Adrenal gland (tissue), 9 donors: ENCODE measurements at regions not wholly inside any gene's neighbourhood (a gene's known extent, or its start where the extent isn't known, plus 50 kb on each side); places are given as distances from the start of the nearest gene placed in this dataset.

Experiments used
- DNase-seq, 7 donors: peaks; one replicate each; pipeline ENCODE4 v3.0.0-alpha.2; 2019 to 2020
- H3K27ac ChIP-seq, 5 donors: fragments of 200-600 bp; sonication (generic) in 4 of 5; 1 replicate in 3 of 5; 2 replicates in 2 of 5; pipeline versions ENCODE4 v1.5.1 to v1.8.0; 2016 to 2020; ENCODE audit warnings: mild to moderate bottlenecking in 1 of 5
- H3K27me3 ChIP-seq: fragments of 200-600 bp; 2 replicates; pipeline ENCODE4 v1.8.0; 2021
- H3K36me3 ChIP-seq, 2 donors: fragments of 200-600 bp; replicated peaks in 1 of 2; 1 replicate in 1 of 2; 2 replicates in 1 of 2; pipeline versions ENCODE4 v1.5.1 to v1.8.0; 2018 to 2022
- H3K4me1 ChIP-seq, 2 donors: fragments of 200-600 bp; replicated peaks in 1 of 2; 1 replicate in 1 of 2; 2 replicates in 1 of 2; pipeline versions ENCODE4 v1.5.1 to v1.8.0; 2018 to 2021
- H3K4me3 ChIP-seq, 4 donors: fragments of 200-600 bp; sonication (generic) in 3 of 4; one replicate each; pipeline ENCODE4 v1.5.1; 2016 to 2018
- H3K9me3 ChIP-seq, 3 donors: fragments of 200-600 bp; sonication (generic) in 1 of 3; replicated peaks in 1 of 3; 1 replicate in 2 of 3; 2 replicates in 1 of 3; pipeline versions ENCODE4 v1.5.1 to v1.8.0; 2016 to 2021
- POLR2A ChIP-seq, 2 donors: fragments of 450-650 bp; IDR thresholded peaks; one replicate each; pipeline ENCODE4 v1.6.1; 2017; ENCODE audit warnings: antibody characterized with exemption in 2 of 2, mild to moderate bottlenecking in 2 of 2, moderate library complexity in 1 of 2
- WGBS, 4 donors: extraction: QIAGEN DNeasy Blood & Tissue Kit in 2 of 4; methylation state at CpG; one replicate each; pipeline versions ENCODE4 v1.1.5 to v1.1.7; 2013 to 2017; 5-methylcytosine and 5-hydroxymethylcytosine counted together
- intact Hi-C, 2 donors: fragments of 100-400 bp; cut with DNase I; formaldehyde crosslinking; loops; one replicate each; pipeline versions ENCODE4 v1.14.1 to v1.15.0; 2022 to 2023
- TF ChIP-seq, protein P1 (sequence below), 6 experiments: fragments of 450-650 bp in 4 of 6; fragments of 200-600 bp in 2 of 6; sonication (generic) in 1 of 6; IDR thresholded peaks; 1 replicate in 5 of 6; 2 replicates in 1 of 6; pipeline versions ENCODE4 v1.5.1 to v1.8.0; 2016 to 2021; ENCODE audit warnings: antibody characterized with exemption in 6 of 6, mild to moderate bottlenecking in 2 of 6, moderate library complexity in 1 of 6
- donor health status: healthy with polysubstance abuse.
- donor health status: Bipolar disorder and iron deficiency.
- donor health status: DM: yes; HTN: yes; CAD: no.
- donor health status: DM: no; HTN: no; CAD: no.
- donor health status: DM: no; HTN: no; CAD: no.

DNA sequence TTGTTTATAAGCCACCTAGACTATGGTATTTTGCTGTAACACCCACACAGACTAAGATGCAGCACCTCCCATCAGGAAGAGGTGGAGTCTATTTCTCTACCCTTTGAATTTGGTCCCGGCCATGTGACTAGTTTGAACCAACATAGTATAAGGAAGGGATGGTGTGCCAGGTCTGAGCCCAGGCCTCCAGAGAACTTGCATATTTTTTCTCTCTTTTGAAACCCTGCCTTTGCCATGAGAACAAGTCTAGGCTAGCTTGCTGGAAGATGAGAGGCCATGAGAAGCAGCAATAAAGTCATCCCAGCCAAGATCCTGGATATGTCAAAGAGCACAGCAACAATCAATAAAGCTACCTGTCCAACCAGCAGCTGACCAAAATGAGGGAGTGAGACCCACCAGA is 63.0 kb upstream of the ANKEF1 start:
- H3K36me3 ChIP-seq, result no peaks in the 10 kb centered on the region
- H3K27me3 ChIP-seq, result no peaks in the 10 kb centered on the region
- WGBS, 4 donors, result 79 to 91% (median 89%) methylated on average over 1 of the region's 1 CpG
- intact Hi-C loops, result loop anchor here in 1 of 2 donors (10.0 kb wide), 2 partner anchors 453 to 1573 kb away; no protein-coding TSS in a partner anchor
- H3K9me3 ChIP-seq, result no peaks in the 10 kb centered on the region
- no peak overlapping the region for H3K4me3 ChIP-seq
- DNase-seq, result no peak
- H3K4me1 ChIP-seq, result no peaks in the 10 kb centered on the region
- H3K27ac ChIP-seq, result no peak overlapping the region
- TF ChIP-seq, protein P1, sequence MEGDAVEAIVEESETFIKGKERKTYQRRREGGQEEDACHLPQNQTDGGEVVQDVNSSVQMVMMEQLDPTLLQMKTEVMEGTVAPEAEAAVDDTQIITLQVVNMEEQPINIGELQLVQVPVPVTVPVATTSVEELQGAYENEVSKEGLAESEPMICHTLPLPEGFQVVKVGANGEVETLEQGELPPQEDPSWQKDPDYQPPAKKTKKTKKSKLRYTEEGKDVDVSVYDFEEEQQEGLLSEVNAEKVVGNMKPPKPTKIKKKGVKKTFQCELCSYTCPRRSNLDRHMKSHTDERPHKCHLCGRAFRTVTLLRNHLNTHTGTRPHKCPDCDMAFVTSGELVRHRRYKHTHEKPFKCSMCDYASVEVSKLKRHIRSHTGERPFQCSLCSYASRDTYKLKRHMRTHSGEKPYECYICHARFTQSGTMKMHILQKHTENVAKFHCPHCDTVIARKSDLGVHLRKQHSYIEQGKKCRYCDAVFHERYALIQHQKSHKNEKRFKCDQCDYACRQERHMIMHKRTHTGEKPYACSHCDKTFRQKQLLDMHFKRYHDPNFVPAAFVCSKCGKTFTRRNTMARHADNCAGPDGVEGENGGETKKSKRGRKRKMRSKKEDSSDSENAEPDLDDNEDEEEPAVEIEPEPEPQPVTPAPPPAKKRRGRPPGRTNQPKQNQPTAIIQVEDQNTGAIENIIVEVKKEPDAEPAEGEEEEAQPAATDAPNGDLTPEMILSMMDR (IDR thresholded peaks at IDR 0.05), result no peak
- TF ChIP-seq POLR2A (IDR thresholded peaks at IDR 0.05), result no peak

DNA sequence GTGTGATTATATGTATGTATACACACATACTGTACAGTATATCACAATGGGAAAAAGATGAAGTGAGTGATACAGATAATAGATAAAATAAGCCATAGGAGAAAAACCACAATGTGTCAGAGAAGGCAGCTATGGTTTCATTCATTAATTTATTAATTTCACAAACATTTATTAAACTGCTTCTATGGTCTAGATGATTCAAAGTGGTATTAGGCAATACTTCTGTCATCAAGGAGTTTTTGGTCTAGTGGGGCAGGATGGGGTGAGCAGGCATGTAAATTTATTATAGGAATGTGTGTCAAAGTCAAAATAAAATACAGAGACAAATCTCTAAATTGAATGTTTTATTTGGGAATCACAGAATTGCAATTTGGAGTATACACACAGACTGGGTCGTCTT is 65.2 kb upstream of the ANKEF1 start:
- Histone ChIP-seq H3K27ac (no peak overlapping the region), H3K36me3 (no peaks in the 10 kb centered on the region), H3K9me3 (no peaks in the 10 kb centered on the region), H3K4me3 (no peak overlapping the region), H3K27me3 (no peaks in the 10 kb centered on the region), H3K4me1 (no peaks in the 10 kb centered on the region)
- TF ChIP-seq POLR2A (IDR thresholded peaks at IDR 0.05), result no peak
- TF ChIP-seq, protein P1 (IDR thresholded peaks at IDR 0.05), result no peak
- intact Hi-C loops, result loop anchor here in 1 of 2 donors (10.0 kb wide), 2 partner anchors 455 to 1575 kb away; no protein-coding TSS in a partner anchor
- 88 to 92% (median 88%) methylated on average over 1 of the region's 1 CpG for WGBS, 4 donors
- no peak for DNase-seq

DNA sequence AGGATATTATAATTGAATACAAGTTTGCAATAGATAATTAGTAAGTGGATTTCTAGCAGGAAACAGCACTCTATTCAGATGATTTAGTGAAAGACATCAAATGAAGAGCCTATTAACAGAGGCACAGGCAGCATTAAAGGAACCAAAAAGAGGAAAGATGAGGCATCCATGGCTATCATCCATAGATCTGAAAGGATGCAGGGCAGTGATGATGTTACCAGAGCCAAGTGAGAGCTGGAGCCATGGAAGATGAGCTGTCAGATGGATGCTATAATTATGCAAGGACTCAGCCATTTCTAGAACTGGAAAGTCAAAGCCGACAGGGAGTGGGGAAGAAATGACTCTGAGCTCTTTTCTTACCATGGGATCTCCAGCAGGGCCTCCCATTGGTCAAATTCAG is 66.8 kb upstream of the ANKEF1 start:
- 0 to 56% (median 32%) methylated on average over 1 of the region's 1 CpG for WGBS, 4 donors

DNA sequence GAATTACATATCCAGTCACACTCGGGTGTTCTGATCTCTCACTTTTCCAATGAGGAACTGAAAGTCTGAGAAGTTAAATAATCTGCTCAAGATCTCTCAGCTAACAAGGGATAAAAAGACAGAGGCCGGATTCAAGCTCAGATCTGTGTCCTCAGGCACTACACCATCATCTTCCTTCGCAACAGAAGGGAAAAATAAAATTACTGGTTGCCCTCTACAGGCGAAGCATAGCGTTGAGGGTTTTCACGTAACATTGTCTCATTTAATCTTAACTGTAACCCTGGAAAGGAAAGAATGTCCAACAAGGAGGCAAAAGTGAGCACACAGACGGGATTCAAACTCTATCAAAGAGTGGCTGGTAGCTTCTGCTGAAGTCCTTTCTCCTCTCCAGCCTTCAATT is 67.8 kb upstream of the ANKEF1 start:
- Histone ChIP-seq H3K36me3 (no peaks in the 10 kb centered on the region), H3K4me1 (no peaks in the 10 kb centered on the region), H3K9me3 (no peaks in the 10 kb centered on the region), H3K27me3 (no peaks in the 10 kb centered on the region), H3K27ac (no peak overlapping the region), H3K4me3 (no peak overlapping the region)
- intact Hi-C loops, result no loop called here
- DNase-seq, result no peak
- TF ChIP-seq, protein P1 (IDR thresholded peaks at IDR 0.05), result peak in 4 of 6 experiments; percentile 20 to 36 (median 32)
- no peak for TF ChIP-seq POLR2A (IDR thresholded peaks at IDR 0.05)
- 24 to 36% (median 31%) methylated on average over 7 of the region's 7 CpGs for WGBS, 4 donors

More for the DNA sequence above, 66.8 kb upstream of the ANKEF1 start:
- H3K4me3 ChIP-seq, result no peak overlapping the region
- no peaks in the 10 kb centered on the region for H3K9me3 ChIP-seq
- H3K4me1 ChIP-seq, result no peaks in the 10 kb centered on the region
- TF ChIP-seq POLR2A (IDR thresholded peaks at IDR 0.05), result no peak
- TF ChIP-seq, protein P1 (IDR thresholded peaks at IDR 0.05), result no peak
- no peak for DNase-seq
- no peak overlapping the region for H3K27ac ChIP-seq
- intact Hi-C loops, result no loop called here
- no peaks in the 10 kb centered on the region for H3K27me3 ChIP-seq
- no peaks in the 10 kb centered on the region for H3K36me3 ChIP-seq
